Panc1 (cell line): ENCODE measurements at regions not wholly inside any gene's neighbourhood (a gene's known extent, or its start where the extent isn't known, plus 50 kb on each side); places are given as distances from the start of the nearest gene placed in this dataset.

Experiments
- ATAC-seq: fragments of 200-7000 bp; cut with Tn5 transposase; 2 replicates; pipeline ENCODE4 v1.9.1; 2020; ENCODE audit warnings: mild to moderate bottlenecking, moderate library complexity
- BruUV-seq: library from RNA; stranded (reverse); fragments of 400-500 nt; replicated peaks from 2 replicates; lab custom pipeline; 2021; lab: Mats Ljungman, UMichigan
- CTCF ChIA-PET: fragments of 300-600 bp; sonication (Branson Sonifier 250); formaldehyde crosslinking; loops from one replicate; lab custom pipeline; 2022; ENCODE audit warnings: antibody characterized with exemption; lab: Charles Lee
- POLR2A ChIA-PET: fragments of 300-600 bp; sonication (Branson Sonifier 250); formaldehyde crosslinking; loops from one replicate; lab custom pipeline; 2022; ENCODE audit warnings: antibody characterized with exemption; lab: Charles Lee
- DNase-seq: peaks from one replicate; pipeline ENCODE4 v3.0.0-alpha.2; 2010; ENCODE audit warnings: low read depth, low spot score
- H3K27ac ChIP-seq: 2 replicates; pipeline ENCODE4 v1.5.1; 2011; ENCODE audit warnings: mild to moderate bottlenecking, low read length, inconsistent platforms
- H3K27me3 ChIP-seq: fragments of 200-500 bp; sonication (Bioruptor generic); 2 replicates; pipeline ENCODE4 v1.6.0; 2014; ENCODE audit warnings: low read length, inconsistent platforms; ENCODE audit not compliant: control insufficient read depth, insufficient read depth
- H3K36me3 ChIP-seq: fragments of 200-500 bp; sonication (Bioruptor generic); 2 replicates; pipeline ENCODE4 v1.5.1; 2014; ENCODE audit warnings: inconsistent platforms, mild to moderate bottlenecking, low read length, moderate library complexity; ENCODE audit not compliant: control insufficient read depth, insufficient read depth
- H3K4me1 ChIP-seq: 2 replicates; pipeline ENCODE4 v1.5.1; 2011; ENCODE audit warnings: inconsistent platforms, mild to moderate bottlenecking, low read length, moderate library complexity; ENCODE audit not compliant: control insufficient read depth, insufficient read depth
- H3K4me3 ChIP-seq, 2 experiments: 2 replicates each; pipeline ENCODE4 v1.5.1; 2011 to 2012; ENCODE audit warnings: low read depth in 2 of 2, low read length in 2 of 2, mild to moderate bottlenecking in 2 of 2, inconsistent platforms in 1 of 2, moderate library complexity in 1 of 2
- H3K9me3 ChIP-seq: fragments of 200-500 bp; sonication (Bioruptor generic); 2 replicates; pipeline ENCODE4 v1.5.1; 2014; ENCODE audit warnings: low read depth, mild to moderate bottlenecking, inconsistent platforms, low read length, moderate library complexity; ENCODE audit not compliant: control insufficient read depth, insufficient read depth
- CTCF ChIP-seq: fragments of 450-650 bp; IDR thresholded peaks from 2 replicates; pipeline ENCODE4 v1.5.1; 2017; ENCODE audit warnings: mild to moderate bottlenecking
- POLR2AphosphoS5 ChIP-seq: IDR thresholded peaks from 2 replicates; pipeline ENCODE4 v1.6.1; 2012; ENCODE audit warnings: mild to moderate bottlenecking, low read depth, low read length, moderate library complexity
- SIN3A ChIP-seq: IDR thresholded peaks from 2 replicates; pipeline ENCODE4 v1.6.1; 2012; ENCODE audit warnings: low read depth, mild to moderate bottlenecking, low read length, moderate library complexity, borderline replicate concordance; ENCODE audit not compliant: insufficient read depth
- TCF7L2 ChIP-seq: IDR thresholded peaks from 2 replicates; pipeline ENCODE4 v1.6.1; 2011; ENCODE audit warnings: mild to moderate bottlenecking, low read depth, low read length, inconsistent platforms
- in situ Hi-C: cut with HindIII; loops from 2 replicates; pipeline ENCODE4 v1.10.0; 2016; ENCODE audit warnings: low sequenced_read_pairs, low pct_unique_long_range_greater_than_20kb
- intact Hi-C: fragments of 100-400 bp; cut with micrococcal nuclease; formaldehyde crosslinking; loops from one replicate; pipeline ENCODE4 v1.10.0; 2022; ENCODE audit not compliant: unreplicated experiment
- TF ChIP-seq, protein P1 (sequence below), 2 experiments: IDR thresholded peaks; 2 replicates each; pipeline ENCODE4 v1.6.1; 2011 to 2012; ENCODE audit warnings: low read depth in 2 of 2, control low read depth in 1 of 2, low read length in 1 of 2, mild to moderate bottlenecking in 1 of 2, moderate library complexity in 1 of 2; ENCODE audit not compliant: insufficient read depth in 1 of 2

- ATAC-seq, result no peak
- CTCF ChIA-PET, result no interaction called here
- no peaks in the 10 kb centered on the region for H3K27me3 ChIP-seq
- H3K27ac ChIP-seq, result peak overlapping the region; percentile 39; the same call in 1 of the 2 replicates
- POLR2A ChIA-PET, result no interaction called here
- no peak overlapping the region for H3K4me3 ChIP-seq
- TF ChIP-seq CTCF (no peak), SIN3A (no peak), POLR2AphosphoS5 (no peak), TCF7L2 (no peak)
- TF ChIP-seq, protein P1, sequence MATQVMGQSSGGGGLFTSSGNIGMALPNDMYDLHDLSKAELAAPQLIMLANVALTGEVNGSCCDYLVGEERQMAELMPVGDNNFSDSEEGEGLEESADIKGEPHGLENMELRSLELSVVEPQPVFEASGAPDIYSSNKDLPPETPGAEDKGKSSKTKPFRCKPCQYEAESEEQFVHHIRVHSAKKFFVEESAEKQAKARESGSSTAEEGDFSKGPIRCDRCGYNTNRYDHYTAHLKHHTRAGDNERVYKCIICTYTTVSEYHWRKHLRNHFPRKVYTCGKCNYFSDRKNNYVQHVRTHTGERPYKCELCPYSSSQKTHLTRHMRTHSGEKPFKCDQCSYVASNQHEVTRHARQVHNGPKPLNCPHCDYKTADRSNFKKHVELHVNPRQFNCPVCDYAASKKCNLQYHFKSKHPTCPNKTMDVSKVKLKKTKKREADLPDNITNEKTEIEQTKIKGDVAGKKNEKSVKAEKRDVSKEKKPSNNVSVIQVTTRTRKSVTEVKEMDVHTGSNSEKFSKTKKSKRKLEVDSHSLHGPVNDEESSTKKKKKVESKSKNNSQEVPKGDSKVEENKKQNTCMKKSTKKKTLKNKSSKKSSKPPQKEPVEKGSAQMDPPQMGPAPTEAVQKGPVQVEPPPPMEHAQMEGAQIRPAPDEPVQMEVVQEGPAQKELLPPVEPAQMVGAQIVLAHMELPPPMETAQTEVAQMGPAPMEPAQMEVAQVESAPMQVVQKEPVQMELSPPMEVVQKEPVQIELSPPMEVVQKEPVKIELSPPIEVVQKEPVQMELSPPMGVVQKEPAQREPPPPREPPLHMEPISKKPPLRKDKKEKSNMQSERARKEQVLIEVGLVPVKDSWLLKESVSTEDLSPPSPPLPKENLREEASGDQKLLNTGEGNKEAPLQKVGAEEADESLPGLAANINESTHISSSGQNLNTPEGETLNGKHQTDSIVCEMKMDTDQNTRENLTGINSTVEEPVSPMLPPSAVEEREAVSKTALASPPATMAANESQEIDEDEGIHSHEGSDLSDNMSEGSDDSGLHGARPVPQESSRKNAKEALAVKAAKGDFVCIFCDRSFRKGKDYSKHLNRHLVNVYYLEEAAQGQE (IDR thresholded peaks at IDR 0.05; ENCODE audit: insufficient read depth in 1 of 2, low read depth in 2 of 2, low read length in 1 of 2), result no peak
- no peak for DNase-seq
- peaks cover 32% of the 10 kb centered on the region for H3K4me1 ChIP-seq
- no peaks in the 10 kb centered on the region for H3K9me3 ChIP-seq
- H3K36me3 ChIP-seq, result no peaks in the 10 kb centered on the region
- in situ Hi-C loops, result no loop called here
- BruUV-seq, result no TSS peak
- intact Hi-C loops, result no loop called here
Measured at GRCh38 chr14:76930549-76930948, 98.0 kb downstream of the IRF2BPL start.

DNA sequence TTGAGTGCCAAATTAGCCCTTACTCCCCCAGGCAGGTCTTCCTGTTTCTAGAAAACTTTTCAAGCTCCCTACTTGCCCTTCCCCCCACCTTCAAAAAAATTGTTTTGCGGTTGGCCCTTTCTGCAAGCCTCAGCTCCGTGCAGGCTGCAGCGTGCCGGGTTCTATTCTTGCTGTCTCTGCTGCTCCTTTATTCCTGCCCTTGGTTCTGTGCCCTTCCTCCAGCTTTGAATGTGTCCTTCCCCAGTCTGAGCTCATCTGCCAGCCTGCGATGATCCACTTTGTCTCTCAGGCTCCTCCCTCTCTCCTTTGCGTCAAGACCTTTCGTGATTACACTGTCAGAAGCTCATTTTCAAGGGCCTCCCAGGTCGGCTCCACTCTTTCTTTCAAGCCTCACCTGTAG lies 98.6 kb downstream of the IRF2BPL start:
- CTCF ChIA-PET, result no interaction called here
- Histone ChIP-seq H3K27me3 (no peaks in the 10 kb centered on the region), H3K9me3 (no peaks in the 10 kb centered on the region), H3K4me3 (no peak overlapping the region), H3K36me3 (no peaks in the 10 kb centered on the region), H3K27ac (peak overlapping the region; percentile 21; the same call in 1 of the 2 replicates), H3K4me1 (peaks cover 34% of the 10 kb centered on the region)
- POLR2A ChIA-PET, result no interaction called here
- intact Hi-C loops (no loop called here), in situ Hi-C loops (no loop called here)
- TF ChIP-seq POLR2AphosphoS5, result no peak
- TF ChIP-seq CTCF, result no peak
- no peak for TF ChIP-seq SIN3A
- TF ChIP-seq TCF7L2, result no peak
- TF ChIP-seq, protein P1 (IDR thresholded peaks at IDR 0.05; ENCODE audit: insufficient read depth in 1 of 2, low read depth in 2 of 2, low read length in 1 of 2), result no peak
- DNase-seq (no peak), ATAC-seq (no peak)
- BruUV-seq, result no TSS peak
